ENCODE measurements at regions not wholly inside any gene's neighbourhood (a gene's known extent, or its start where the extent isn't known, plus 50 kb on each side); places are given as distances from the start of the nearest gene placed in this dataset.

GRCh38 chr5:155936520-155937406, 390.2 kb upstream of the SGCD start:
- no peak for DNase-seq

DNA sequence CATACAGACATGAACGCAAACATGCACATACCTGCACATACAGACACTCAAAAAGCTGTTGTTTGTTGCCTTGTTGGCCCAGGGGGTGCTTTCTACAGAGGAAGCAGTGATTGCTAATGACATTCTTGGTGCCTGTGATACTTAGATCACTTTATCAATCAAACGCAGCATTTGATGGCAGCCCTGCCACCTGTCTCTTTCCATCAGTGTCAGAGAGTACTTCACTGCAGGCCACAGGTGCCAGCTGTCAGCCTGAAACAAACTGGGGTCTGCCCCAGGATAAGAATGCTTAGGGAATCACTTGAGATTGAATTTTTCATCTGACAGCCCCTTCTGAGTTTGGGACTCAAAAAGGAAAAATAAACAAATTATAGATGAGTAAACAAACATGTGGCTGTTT, 388.9 kb upstream of the SGCD start:
- peak; percentile 73 for DNase-seq

- DNase-seq, result no peak
These were observed 385.6 kb upstream of the SGCD start for GRCh38 chr5:155941340-155941739.

- DNase-seq, result peak; percentile 72
These were observed 383.2 kb upstream of the SGCD start for GRCh38 chr5:155943516-155944407.

- no peak for DNase-seq
These were observed 379.4 kb upstream of the SGCD start for GRCh38 chr5:155947394-155948062.

DNA sequence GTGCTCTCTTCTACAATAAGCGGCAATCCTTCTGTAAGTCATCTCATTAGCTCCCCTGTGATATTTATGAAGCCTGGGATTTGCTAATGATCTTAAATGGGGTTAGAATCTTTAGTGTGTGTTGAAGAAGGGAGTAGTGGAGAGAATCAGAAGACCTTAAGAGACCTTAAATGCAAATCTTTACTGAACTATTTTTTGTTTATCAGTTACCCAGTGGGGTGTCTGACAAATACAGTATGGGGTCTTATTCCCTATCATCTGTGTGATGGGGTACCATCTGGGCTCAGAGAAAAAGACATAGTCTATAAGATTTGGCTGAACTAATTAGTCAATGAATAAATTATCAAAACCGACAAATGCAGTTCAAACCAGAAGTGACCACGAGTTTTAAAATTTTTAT, 378.4 kb upstream of the SGCD start:
- DNase-seq, result no peak

DNA sequence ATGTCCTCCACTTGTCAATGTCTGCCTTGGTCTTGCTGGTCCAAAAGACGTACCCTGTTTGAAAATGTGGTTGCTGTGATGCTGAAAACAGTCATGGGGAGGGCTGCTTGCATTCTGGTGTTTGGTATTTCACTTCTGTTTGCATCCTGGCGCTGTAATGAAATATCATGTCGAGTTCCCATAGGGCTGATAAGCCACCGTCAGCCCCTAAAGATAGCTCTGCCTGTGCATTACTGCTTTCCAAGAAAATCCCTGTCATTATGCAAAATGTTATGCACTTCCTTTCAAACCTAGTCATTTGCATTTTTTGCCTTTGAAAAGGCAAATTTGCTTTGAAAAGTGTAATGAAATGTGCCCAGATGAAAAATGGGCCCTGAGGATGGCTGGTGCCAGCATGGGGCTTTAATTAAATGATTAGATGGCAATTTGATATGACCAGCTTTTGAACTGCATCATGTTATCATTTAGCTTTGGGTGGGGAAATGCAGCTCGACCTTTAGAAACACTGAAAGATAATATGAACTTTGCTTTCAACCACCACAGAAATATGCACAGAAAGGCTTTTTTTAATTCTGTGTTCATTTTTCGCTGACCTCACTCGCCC, 374.4 kb upstream of the SGCD start:
- no peak for DNase-seq

GRCh38 chr5:155953335-155953734, 373.6 kb upstream of the SGCD start:
- DNase-seq, result no peak

- no peak for DNase-seq
These were observed 372.1 kb upstream of the SGCD start for GRCh38 chr5:155954701-155955445.

DNA sequence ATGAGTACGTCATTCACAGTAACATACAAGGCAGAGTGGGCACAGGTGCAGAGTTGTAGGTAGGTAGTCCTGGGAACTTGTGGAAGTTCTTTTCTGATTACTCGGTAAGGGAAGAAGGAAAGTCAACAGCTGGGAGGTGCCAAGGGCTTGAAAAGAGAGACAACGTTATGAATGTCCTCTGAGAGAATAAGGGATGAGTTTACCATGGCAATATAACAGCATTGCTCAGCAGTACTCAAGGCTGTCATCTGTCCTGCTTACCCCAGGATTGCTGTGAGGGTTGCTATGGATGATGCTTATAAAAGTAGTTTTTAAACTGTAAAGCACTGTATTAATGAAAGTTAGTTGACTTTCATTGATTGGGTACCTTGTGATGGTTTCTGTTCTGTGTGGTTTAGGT, 369.1 kb upstream of the SGCD start:
- DNase-seq, result no peak

DNA sequence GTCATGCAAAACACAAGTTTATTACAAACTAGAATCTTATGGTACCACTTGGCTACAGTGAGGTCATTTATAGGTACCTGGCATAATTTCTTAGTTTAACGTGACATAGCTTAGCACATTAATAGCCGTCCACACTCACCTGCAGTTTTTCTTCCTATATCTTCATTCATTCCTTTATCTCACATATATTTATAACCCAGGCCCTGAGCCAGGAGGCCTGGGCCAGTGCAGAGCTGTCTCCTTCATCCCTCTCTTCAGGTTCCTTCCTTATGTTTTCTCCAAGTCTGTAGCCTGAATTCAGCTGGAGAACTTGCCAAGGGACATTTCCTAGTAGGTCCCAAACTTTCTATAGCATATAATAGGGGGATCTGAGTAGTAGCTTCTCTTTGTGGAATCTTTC, 367.9 kb upstream of the SGCD start:
- no peak for DNase-seq

DNA sequence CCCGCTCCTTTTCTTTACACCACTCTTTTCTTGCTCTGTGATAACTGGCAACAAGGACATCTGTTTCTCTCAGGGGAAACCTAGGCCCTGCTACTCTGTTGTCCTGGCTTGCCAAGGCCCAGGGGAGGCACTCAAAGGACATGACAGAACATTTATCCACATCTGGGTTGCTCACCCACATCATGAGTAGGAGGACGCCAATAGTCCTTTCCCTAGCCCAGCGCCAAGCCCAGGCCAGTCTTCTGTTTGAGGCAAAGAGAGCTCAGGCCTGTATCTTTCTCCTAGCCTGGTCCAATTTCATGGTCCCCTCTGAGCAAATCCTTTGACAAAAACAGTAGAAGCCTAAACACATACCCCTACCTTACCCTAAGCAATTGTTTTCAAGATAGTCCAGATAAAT, 366.8 kb upstream of the SGCD start:
- DNase-seq, result no peak

DNA sequence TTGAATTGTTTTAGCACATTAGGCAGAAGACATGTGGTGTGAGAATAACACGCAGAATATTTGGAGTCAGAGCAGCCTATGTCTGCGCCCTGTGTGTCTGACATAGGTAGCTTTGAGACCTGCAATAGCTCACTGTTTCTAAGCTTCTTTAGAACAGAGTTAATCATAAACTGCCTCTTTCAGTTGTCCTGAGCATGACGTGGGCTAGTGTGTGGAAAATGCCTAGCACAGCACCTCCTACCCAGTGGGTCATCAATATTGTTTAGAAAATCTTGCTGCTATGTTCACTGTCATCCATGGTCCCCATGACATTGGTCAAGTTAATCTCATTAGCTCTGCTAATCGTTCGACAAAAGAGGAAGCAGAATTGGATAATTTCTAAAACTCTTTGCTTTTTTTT, 357.4 kb upstream of the SGCD start:
- no peak for DNase-seq

DNA sequence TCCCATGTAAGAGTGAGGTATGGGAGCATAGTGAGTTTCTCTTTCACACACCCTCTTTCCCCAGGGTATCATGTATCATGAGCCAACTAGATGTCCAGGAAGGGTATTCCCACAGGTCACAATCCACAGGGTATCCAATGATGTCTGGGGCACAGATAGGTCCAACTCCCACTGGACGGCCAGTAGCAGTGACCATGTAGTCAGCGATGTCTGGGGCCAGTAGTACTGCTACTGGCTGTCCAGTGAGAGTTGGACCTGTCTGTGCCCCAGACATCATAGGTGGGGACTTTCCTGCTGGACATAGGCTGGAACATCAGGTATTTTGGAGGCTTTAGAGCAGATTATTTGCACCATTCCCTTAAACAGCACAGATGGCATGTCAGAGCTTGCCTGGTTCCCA, 352.6 kb upstream of the SGCD start:
- DNase-seq, result no peak

- DNase-seq, result no peak
These were observed 348.1 kb upstream of the SGCD start for GRCh38 chr5:155978850-155979249.

DNA sequence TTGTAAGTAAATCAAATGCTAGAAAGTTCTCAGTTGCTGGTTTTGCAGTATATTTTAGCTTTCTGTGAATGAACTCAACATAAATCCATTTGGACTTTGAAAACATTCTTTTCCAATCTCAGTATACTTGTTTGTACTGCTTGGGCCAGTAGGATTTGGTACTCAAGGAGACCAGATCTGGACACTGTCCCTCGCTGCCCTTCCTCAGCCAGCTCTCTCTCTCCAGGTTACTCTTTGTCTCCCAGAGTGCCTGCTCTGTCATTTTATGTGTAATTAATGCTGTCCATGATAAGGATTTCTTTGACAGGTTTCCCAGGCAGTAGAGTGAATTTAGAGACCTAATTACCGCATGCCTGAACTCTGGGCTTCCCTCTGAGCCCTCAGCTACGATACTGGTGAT, 344.6 kb upstream of the SGCD start:
- no peak for DNase-seq

DNA sequence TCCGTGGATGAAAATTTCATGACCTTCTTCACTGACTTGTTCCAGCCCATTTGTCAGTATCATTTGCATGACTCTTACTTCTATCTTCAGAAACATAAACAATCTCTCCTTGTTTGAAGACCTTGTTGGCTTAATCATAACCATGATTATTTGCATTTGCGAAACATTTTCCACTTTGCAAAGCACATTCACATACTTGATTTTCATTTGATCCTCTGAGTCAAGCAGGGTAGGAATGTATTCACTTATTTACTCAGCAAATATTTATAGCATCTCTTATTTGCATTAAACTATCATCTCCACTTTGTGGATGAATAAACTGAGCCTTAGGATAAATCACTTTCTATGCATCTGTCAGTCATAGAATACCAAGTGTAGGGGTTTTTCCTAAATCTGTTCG, 343.0 kb upstream of the SGCD start:
- no peak for DNase-seq

DNA sequence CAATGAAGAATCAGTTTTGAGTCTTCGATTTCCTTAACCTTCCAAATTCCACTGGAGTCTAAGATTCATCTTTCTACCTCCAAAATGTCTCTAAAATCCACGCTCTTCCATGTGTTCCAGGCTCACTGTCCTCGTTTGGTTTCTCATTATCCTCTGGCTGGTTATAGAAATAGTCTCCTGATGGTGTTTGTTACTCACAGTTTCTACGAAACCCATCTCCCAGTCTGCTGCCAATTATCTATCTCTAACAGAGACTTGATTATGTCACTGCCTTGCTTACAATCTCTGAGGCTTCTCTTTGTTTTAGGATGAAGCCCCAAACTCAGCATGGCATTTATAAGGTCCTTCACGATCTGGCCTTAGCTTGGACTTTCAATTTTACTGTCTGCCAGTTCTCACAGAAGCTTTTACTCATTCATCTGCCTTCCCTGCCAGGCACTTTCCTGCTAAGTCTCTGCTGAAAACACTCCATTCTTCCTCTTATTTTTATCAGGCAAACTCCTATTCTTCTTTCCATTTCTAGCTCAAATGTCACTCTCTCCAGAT, 339.6 kb upstream of the SGCD start:
- DNase-seq, result no peak

DNA sequence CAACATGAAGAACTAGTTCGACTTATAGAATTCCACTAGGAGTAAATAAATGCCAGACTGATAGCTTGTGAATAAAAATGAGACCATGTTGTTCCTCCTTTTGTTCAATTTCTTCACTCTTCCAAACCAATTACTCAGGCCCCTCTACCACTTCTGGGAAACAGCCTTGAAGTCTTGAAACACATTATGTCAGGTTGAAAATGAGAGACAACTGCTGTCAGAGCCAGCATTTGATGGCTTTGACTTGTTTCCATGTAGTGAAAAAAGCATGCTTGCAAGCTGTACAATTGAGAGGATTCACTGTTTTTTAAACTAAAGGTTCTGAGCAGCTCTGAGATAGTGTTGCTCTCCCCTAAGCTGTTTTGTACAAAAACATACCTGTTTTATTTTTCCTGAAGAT, 337.1 kb upstream of the SGCD start:
- DNase-seq, result no peak

GRCh38 chr5:155996123-155996522, 330.8 kb upstream of the SGCD start:
- DNase-seq, result no peak

GRCh38 chr5:155998257-155998656, 328.7 kb upstream of the SGCD start:
- no peak for DNase-seq

DNA sequence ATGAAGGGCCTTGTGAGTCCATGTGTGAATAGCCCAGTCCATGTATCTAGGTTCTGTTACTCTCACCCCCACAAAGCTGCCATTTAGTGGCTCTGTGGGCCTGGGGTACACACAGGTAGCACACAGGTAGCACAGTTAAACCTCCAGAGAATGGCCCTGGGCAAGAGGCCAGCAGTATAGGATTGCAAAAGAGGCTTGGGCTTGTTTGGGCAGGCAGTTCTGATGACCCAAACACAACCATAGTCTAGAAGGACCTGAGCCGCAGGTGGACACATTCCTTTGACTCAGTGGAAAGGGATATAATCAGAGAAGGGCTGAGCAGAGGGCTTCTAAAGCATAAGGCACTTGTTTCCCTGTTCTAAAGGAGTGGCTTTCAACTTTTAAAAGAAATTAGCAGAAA, 326.8 kb upstream of the SGCD start:
- DNase-seq, result no peak

Measured in eye (tissue), 1 donor.